Mucosa of gallbladder (tissue), 1 donor: ENCODE measurements at regions not wholly inside any gene's neighbourhood (a gene's known extent, or its start where the extent isn't known, plus 50 kb on each side); places are given as distances from the start of the nearest gene placed in this dataset.
"Not testable (repeated sequence)": the region's sequence is repeated elsewhere in the genome, so short reads cannot be mapped to it uniquely, and the experiment has no call there.

ENCODE experiments used
- DNase-seq: peaks from one replicate; pipeline ENCODE4 v3.0.0-alpha.2; 2020; ENCODE audit warnings: low spot score
- donor health status: DM: no; HTN: no; CAD: no.

- DNase-seq = not testable (repeated sequence)
Observed at GRCh38 chr9:97103613-97104383, 64.9 kb upstream of the CTSV start.

- not testable (repeated sequence) for DNase-seq
Observed at GRCh38 chr9:97099540-97099939, 60.6 kb upstream of the CTSV start.

- DNase-seq = no peak
Observed at GRCh38 chr9:97096793-97097192, 57.9 kb upstream of the CTSV start.

- not testable (repeated sequence) for DNase-seq
Observed at GRCh38 chr9:97089361-97089760, 50.4 kb upstream of the CTSV start.
